Left ventricle myocardium inferior (tissue), 1 donor: ENCODE measurements at regions not wholly inside any gene's neighbourhood (a gene's known extent, or its start where the extent isn't known, plus 50 kb on each side); places are given as distances from the start of the nearest gene placed in this dataset.

ENCODE experiments used
- DNase-seq: peaks from one replicate; pipeline ENCODE4 v3.0.0-alpha.2; 2020
- H3K27ac ChIP-seq: fragments of 200-600 bp; replicated peaks from 2 replicates; pipeline ENCODE4 v1.8.0; 2021
- H3K27me3 ChIP-seq: fragments of 200-600 bp; 2 replicates; pipeline ENCODE4 v1.8.0; 2021; ENCODE audit warnings: low read depth
- H3K36me3 ChIP-seq: fragments of 200-600 bp; 2 replicates; pipeline ENCODE4 v1.8.0; 2021
- H3K4me1 ChIP-seq: fragments of 200-600 bp; 2 replicates; pipeline ENCODE4 v1.8.0; 2021
- H3K4me3 ChIP-seq: fragments of 200-600 bp; 2 replicates; pipeline ENCODE4 v1.8.0; 2021; ENCODE audit warnings: mild to moderate bottlenecking, moderate library complexity
- H3K9me3 ChIP-seq: fragments of 200-600 bp; replicated peaks from 2 replicates; pipeline ENCODE4 v1.8.0; 2021
- CTCF ChIP-seq: fragments of 200-600 bp; IDR thresholded peaks from 2 replicates; pipeline ENCODE4 v1.8.0; 2021; ENCODE audit warnings: antibody characterized with exemption, mild to moderate bottlenecking, borderline replicate concordance
- intact Hi-C: fragments of 100-400 bp; cut with micrococcal nuclease; formaldehyde crosslinking; loops from one replicate; pipeline ENCODE4 v1.11.0; 2022
- donor health status: DM: no; HTN: yes; CAD: no; lungs with severe emphysema.

- H3K27me3 ChIP-seq, result no peaks in the 10 kb centered on the region
- no peaks in the 10 kb centered on the region for H3K36me3 ChIP-seq
- intact Hi-C loops, result no loop called here
- no peak for DNase-seq
- TF ChIP-seq CTCF, result no peak
- no peaks in the 10 kb centered on the region for H3K4me1 ChIP-seq
- H3K4me3 ChIP-seq, result no peak overlapping the region
- no peaks in the 10 kb centered on the region for H3K9me3 ChIP-seq
- no peak overlapping the region for H3K27ac ChIP-seq
Measured at GRCh38 chr4:96039217-96039616, 199.3 kb downstream of the PDHA2 start.

GRCh38 chr4:96039803-96040436 lies 200.0 kb downstream of the PDHA2 start:
- Histone ChIP-seq H3K36me3 (no peaks in the 10 kb centered on the region), H3K4me1 (no peaks in the 10 kb centered on the region), H3K9me3 (no peaks in the 10 kb centered on the region), H3K27ac (no peak overlapping the region), H3K4me3 (no peak overlapping the region), H3K27me3 (no peaks in the 10 kb centered on the region)
- no peak for TF ChIP-seq CTCF
- DNase-seq, result no peak
- intact Hi-C loops, result no loop called here

- no peaks in the 10 kb centered on the region for H3K9me3 ChIP-seq
- intact Hi-C loops, result no loop called here
- no peaks in the 10 kb centered on the region for H3K36me3 ChIP-seq
- no peaks in the 10 kb centered on the region for H3K4me1 ChIP-seq
- TF ChIP-seq CTCF, result no peak
- H3K27ac ChIP-seq, result no peak overlapping the region
- no peak for DNase-seq
- no peaks in the 10 kb centered on the region for H3K27me3 ChIP-seq
- H3K4me3 ChIP-seq, result no peak overlapping the region
Measured at GRCh38 chr4:96044971-96045370, 205.1 kb downstream of the PDHA2 start.

- Histone ChIP-seq H3K27ac (no peak overlapping the region), H3K9me3 (peaks cover 8% of the 10 kb centered on the region), H3K36me3 (no peaks in the 10 kb centered on the region), H3K4me3 (no peak overlapping the region), H3K4me1 (no peaks in the 10 kb centered on the region), H3K27me3 (no peaks in the 10 kb centered on the region)
- TF ChIP-seq CTCF, result no peak
- no peak for DNase-seq
- intact Hi-C loops, result no loop called here
Measured at GRCh38 chr4:96052827-96053226, 212.9 kb downstream of the PDHA2 start.

GRCh38 chr4:96056346-96056934 lies 216.5 kb downstream of the PDHA2 start:
- H3K4me3 ChIP-seq, result no peak overlapping the region
- H3K4me1 ChIP-seq, result no peaks in the 10 kb centered on the region
- TF ChIP-seq CTCF, result no peak
- no peaks in the 10 kb centered on the region for H3K36me3 ChIP-seq
- H3K27ac ChIP-seq, result no peak overlapping the region
- intact Hi-C loops, result no loop called here
- no peak for DNase-seq
- peaks cover 8% of the 10 kb centered on the region for H3K9me3 ChIP-seq
- no peaks in the 10 kb centered on the region for H3K27me3 ChIP-seq
